ENCODE measurements at regions not wholly inside any gene's neighbourhood (a gene's known extent, or its start where the extent isn't known, plus 50 kb on each side); places are given as distances from the start of the nearest gene placed in this dataset.

DNA sequence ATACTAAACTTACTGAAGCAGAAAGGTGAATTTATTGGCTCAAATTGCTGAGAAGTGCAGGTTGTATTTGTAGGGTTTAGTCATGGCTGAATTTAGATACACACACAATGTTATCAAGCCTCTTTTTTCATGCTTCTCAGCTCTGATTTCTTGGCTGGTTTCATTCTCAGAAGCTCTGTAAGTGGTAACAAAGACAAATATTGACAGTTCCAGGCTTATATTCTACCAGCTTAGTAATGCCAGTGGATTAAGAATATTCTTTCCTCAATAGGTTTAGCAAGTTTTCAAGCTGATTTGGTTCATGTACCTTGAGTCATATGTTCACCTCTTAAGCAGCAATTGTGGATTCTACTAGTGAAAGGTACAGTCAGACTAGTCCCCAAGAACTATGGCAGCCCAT is 52.1 kb upstream of the PKIB start:
- H4K20me1 ChIP-seq (ENCODE audit: control insufficient read depth, extremely low read depth, insufficient read depth, low read length): no peaks in the 10 kb centered on the region
- DNase-seq (ENCODE audit: low read depth in 2 of 2): no peak
- H3K9ac ChIP-seq (ENCODE audit: insufficient read depth, low read length): no peak overlapping the region
- TF ChIP-seq, protein P1, sequence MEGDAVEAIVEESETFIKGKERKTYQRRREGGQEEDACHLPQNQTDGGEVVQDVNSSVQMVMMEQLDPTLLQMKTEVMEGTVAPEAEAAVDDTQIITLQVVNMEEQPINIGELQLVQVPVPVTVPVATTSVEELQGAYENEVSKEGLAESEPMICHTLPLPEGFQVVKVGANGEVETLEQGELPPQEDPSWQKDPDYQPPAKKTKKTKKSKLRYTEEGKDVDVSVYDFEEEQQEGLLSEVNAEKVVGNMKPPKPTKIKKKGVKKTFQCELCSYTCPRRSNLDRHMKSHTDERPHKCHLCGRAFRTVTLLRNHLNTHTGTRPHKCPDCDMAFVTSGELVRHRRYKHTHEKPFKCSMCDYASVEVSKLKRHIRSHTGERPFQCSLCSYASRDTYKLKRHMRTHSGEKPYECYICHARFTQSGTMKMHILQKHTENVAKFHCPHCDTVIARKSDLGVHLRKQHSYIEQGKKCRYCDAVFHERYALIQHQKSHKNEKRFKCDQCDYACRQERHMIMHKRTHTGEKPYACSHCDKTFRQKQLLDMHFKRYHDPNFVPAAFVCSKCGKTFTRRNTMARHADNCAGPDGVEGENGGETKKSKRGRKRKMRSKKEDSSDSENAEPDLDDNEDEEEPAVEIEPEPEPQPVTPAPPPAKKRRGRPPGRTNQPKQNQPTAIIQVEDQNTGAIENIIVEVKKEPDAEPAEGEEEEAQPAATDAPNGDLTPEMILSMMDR (conservative IDR thresholded peaks at IDR 0.05 in 1 of 2, IDR thresholded peaks at IDR 0.05 in 1 of 2; ENCODE audit: low read depth in 1 of 2, low read length in 2 of 2): no peak
- no peak for TF ChIP-seq EZH2 (IDR thresholded peaks at IDR 0.05; ENCODE audit: low read length, missing control alignments)
- no peak overlapping the region for H3K27ac ChIP-seq (ENCODE audit: insufficient read depth, low read length)
- no peak overlapping the region for H3K4me3 ChIP-seq (replicated peaks in 1 of 4; ENCODE audit: control extremely low read depth in 1 of 4, insufficient read depth in 1 of 4, low read depth in 3 of 4, low read length in 4 of 4)
- no peaks in the 10 kb centered on the region for H3K4me1 ChIP-seq (ENCODE audit: control insufficient read depth, extremely low read depth, insufficient read depth, low read length)
- H2AFZ ChIP-seq (ENCODE audit: low read length): no peak overlapping the region
- H3K36me3 ChIP-seq (ENCODE audit: control insufficient read depth, insufficient read depth, low read length): no peaks in the 10 kb centered on the region
- no peaks in the 10 kb centered on the region for H3K79me2 ChIP-seq (ENCODE audit: control insufficient read depth, insufficient read depth, low read length)
- no peaks in the 10 kb centered on the region for H3K27me3 ChIP-seq (ENCODE audit: control insufficient read depth, insufficient read depth, low read length)
- no peaks in the 10 kb centered on the region for H3K9me3 ChIP-seq (ENCODE audit: control insufficient read depth, insufficient read depth, low read depth, low read length)
- no peak overlapping the region for H3K4me2 ChIP-seq (ENCODE audit: extremely low read depth, insufficient read depth, low read length)

All from fibroblast of lung (primary cell).